ENCODE measurements at regions not wholly inside any gene's neighbourhood (a gene's known extent, or its start where the extent isn't known, plus 50 kb on each side); places are given as distances from the start of the nearest gene placed in this dataset.
"Not testable (repeated sequence)": the region's sequence is repeated elsewhere in the genome, so short reads cannot be mapped to it uniquely, and the experiment has no call there.

GRCh38 chr11:23574149-23574548 is 713.9 kb upstream of the CCDC179 start:
- no peak for DNase-seq
- H3K9me3 ChIP-seq, result no peaks in the 10 kb centered on the region; the same call in 1 of the 2 replicates
- no peaks in the 10 kb centered on the region for H3K27me3 ChIP-seq

GRCh38 chr11:23577296-23577695 is 717.0 kb upstream of the CCDC179 start:
- Histone ChIP-seq H3K27me3 (no peaks in the 10 kb centered on the region), H3K36me3 (no peaks in the 10 kb centered on the region; the same call in 1 of the 2 replicates), H3K9me3 (no peaks in the 10 kb centered on the region; the same call in 1 of the 2 replicates), H3K4me3 (no peak overlapping the region)
- no peak for DNase-seq

More at GRCh38 chr11:23574149-23574548, 713.9 kb upstream of the CCDC179 start:
- H3K4me3 ChIP-seq, result no peak overlapping the region
- no peaks in the 10 kb centered on the region; the same call in 1 of the 2 replicates for H3K36me3 ChIP-seq

DNA sequence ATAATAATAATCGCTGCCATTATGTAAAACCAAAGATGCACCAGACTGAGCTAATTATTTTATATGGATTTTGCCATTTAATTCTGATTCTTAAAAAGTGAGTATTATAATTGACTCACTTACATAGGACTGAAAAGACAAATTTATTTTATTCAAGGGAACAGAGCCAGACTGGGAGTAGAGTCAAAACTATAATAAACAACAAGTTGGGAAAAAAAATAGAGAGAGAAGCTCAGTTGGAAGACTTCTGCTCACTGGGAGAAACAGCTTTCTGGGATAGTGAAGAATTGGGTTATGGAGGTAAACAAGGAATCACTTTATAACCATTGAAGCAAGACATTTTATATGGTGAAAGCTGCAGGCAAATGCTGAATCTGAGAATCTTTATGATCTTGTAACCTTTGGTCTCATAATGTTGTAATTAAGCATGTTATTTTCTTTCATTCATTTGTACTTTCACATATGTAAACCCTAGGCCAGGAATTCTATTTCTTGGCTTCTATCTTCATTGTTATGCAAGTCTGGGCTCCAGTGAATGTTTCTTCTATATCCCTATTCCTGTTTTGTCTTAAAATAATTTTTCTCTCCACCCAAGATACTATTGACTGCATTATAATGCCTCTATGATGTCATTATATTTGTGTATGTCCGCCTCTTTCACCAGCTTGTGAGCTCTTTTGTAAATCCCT is 725.3 kb upstream of the CCDC179 start:
- DNase-seq, result no peak
- Histone ChIP-seq H3K36me3 (no peaks in the 10 kb centered on the region), H3K9me3 (no peaks in the 10 kb centered on the region), H3K4me3 (no peak overlapping the region), H3K27me3 (no peaks in the 10 kb centered on the region)

- DNase-seq, result no peak
- H3K36me3 ChIP-seq, result no peaks in the 10 kb centered on the region
- H3K4me3 ChIP-seq, result no peak overlapping the region
- no peaks in the 10 kb centered on the region for H3K27me3 ChIP-seq
- H3K9me3 ChIP-seq, result no peaks in the 10 kb centered on the region
Observed at GRCh38 chr11:23586173-23586572, 725.9 kb upstream of the CCDC179 start.

GRCh38 chr11:23590596-23591308 is 730.5 kb upstream of the CCDC179 start:
- Histone ChIP-seq H3K9me3 (no peaks in the 10 kb centered on the region), H3K27me3 (no peaks in the 10 kb centered on the region), H3K36me3 (no peaks in the 10 kb centered on the region), H3K4me3 (no peak overlapping the region)
- DNase-seq, result no peak

GRCh38 chr11:23594755-23595154 is 734.5 kb upstream of the CCDC179 start:
- Histone ChIP-seq H3K9me3 (no peaks in the 10 kb centered on the region), H3K36me3 (no peaks in the 10 kb centered on the region), H3K4me3 (no peak overlapping the region), H3K27me3 (no peaks in the 10 kb centered on the region)
- DNase-seq, result no peak

DNA sequence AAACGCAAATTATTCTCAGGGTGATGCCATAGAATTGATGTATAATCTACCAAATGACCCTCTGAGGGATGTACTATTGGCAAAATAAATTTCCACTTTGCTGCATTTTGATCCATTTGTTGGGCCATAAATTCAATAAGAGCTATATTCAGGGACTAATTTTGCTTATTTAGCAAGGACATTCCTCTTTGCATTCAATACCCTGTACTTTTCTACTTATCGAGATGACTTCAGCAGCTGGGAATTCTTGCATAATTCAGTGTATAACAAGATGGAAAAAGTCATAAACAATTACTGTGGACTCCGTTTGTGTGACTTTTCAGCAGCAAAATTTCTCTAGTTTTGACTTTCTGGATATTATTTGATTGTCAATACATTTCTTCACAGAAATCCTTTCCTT is 744.7 kb upstream of the CCDC179 start:
- Histone ChIP-seq H3K9me3 (no peaks in the 10 kb centered on the region), H3K36me3 (no peaks in the 10 kb centered on the region), H3K4me3 (no peak overlapping the region), H3K27me3 (no peaks in the 10 kb centered on the region)
- DNase-seq, result no peak

GRCh38 chr11:23606191-23606590 is 745.9 kb upstream of the CCDC179 start:
- H3K4me3 ChIP-seq, result no peak overlapping the region
- no peaks in the 10 kb centered on the region for H3K9me3 ChIP-seq
- DNase-seq, result no peak
- no peaks in the 10 kb centered on the region for H3K36me3 ChIP-seq
- H3K27me3 ChIP-seq, result no peaks in the 10 kb centered on the region

DNA sequence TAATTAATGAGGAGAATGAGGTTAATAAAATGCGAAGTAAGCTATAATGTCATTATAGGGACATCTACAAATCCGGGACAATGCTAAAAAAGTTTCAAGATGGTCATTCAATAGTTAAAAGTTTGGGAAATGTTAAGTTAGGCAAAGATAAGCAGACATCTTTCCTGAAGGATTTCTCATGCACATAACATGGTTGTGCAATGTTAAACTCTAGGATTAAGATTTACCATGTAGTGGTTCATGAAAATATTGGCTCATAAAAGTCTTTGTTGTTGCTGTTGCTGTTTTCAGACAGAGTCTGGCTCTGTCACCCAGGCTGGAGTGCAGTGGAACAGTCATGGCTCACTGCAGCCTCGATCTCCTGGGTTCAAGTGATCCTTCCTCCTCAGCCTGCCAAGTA is 751.5 kb upstream of the CCDC179 start:
- no peak overlapping the region for H3K4me3 ChIP-seq
- no peak for DNase-seq
- H3K9me3 ChIP-seq, result no peaks in the 10 kb centered on the region
- no peaks in the 10 kb centered on the region for H3K36me3 ChIP-seq
- no peaks in the 10 kb centered on the region for H3K27me3 ChIP-seq

GRCh38 chr11:23620617-23621016 is 760.3 kb upstream of the CCDC179 start:
- no peaks in the 10 kb centered on the region for H3K9me3 ChIP-seq
- H3K36me3 ChIP-seq, result no peaks in the 10 kb centered on the region
- DNase-seq, result no peak
- H3K27me3 ChIP-seq, result no peaks in the 10 kb centered on the region
- no peak overlapping the region for H3K4me3 ChIP-seq

GRCh38 chr11:23632293-23632692 is 772.0 kb upstream of the CCDC179 start:
- DNase-seq, result no peak
- no peaks in the 10 kb centered on the region for H3K36me3 ChIP-seq

DNA sequence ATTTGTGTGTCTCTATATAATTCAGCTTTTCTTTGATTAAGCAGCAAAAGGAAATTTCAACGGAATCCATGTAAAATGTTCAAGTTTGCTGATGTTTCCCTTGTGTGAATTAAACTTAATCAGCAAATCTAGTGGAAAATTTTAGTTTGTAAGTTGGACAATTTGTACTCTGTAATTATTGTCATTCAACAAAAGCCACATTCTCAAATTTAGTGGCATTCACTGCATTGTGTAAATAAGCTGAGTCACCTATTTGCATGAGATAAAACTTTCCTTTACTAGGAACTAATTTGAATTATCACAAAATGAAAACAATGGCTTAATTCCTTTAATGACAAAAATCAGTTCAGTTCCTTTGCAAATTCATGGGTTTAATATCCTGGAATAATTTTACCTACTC is 784.2 kb upstream of the CCDC179 start:
- no peaks in the 10 kb centered on the region for H3K27me3 ChIP-seq
- DNase-seq, result no peak
- no peak overlapping the region for H3K4me3 ChIP-seq

More at GRCh38 chr11:23632293-23632692, 772.0 kb upstream of the CCDC179 start:
- Histone ChIP-seq H3K9me3 (no peaks in the 10 kb centered on the region), H3K4me3 (no peak overlapping the region), H3K27me3 (no peaks in the 10 kb centered on the region)

GRCh38 chr11:23652336-23652735 is 792.1 kb upstream of the CCDC179 start:
- H3K4me3 ChIP-seq, H3K36me3 ChIP-seq, DNase-seq, H3K9me3 ChIP-seq, H3K27me3 ChIP-seq: not testable (repeated sequence)

More for the DNA sequence above, 784.2 kb upstream of the CCDC179 start:
- H3K9me3 ChIP-seq, result no peaks in the 10 kb centered on the region
- no peaks in the 10 kb centered on the region for H3K36me3 ChIP-seq

- no peaks in the 10 kb centered on the region for H3K9me3 ChIP-seq
- no peaks in the 10 kb centered on the region for H3K36me3 ChIP-seq
- DNase-seq, result no peak
- no peaks in the 10 kb centered on the region for H3K27me3 ChIP-seq
- H3K4me3 ChIP-seq, result no peak overlapping the region
Observed at GRCh38 chr11:23653071-23653675, 792.9 kb upstream of the CCDC179 start.

DNA sequence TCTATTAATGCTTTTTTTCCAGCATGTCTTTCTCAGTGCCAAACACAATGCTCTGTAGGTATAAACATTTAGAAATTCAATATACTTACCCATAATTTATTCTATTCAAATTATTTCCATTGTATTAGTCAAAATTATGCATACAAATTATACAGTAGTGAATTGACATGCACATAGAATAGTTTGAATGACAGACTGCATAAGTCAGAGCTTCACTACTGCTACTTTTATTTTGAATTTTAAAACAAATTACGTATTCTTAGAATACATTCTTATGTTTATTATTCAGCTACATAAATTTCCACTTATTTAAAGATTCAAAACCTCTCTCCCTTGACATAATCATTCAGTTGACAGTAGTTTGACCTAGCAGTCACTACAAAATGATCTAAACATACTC is 808.0 kb upstream of the CCDC179 start:
- Histone ChIP-seq H3K4me3 (no peak overlapping the region), H3K27me3 (no peaks in the 10 kb centered on the region), H3K9me3 (no peaks in the 10 kb centered on the region), H3K36me3 (no peaks in the 10 kb centered on the region)
- DNase-seq, result no peak

DNA sequence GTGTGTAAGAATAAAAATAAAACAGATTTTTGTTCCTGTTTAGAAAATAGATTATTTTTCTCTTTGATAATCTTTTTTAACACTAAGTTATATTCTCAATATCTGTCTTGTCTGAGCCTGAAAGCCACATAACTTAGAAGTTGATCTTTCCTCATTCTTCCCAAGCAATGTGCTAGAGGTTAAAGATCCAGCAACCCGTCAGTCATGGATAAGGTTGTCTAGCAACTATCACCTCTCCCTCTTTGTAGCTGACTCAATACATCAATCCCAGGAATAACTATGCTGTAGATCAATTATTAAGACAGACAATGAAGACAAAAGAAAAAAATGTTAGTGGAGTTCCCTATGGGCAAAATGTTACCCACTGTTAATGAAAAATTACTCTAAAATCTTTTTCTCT is 813.1 kb upstream of the CCDC179 start:
- no peaks in the 10 kb centered on the region for H3K9me3 ChIP-seq
- DNase-seq, result no peak

GRCh38 chr11:23674866-23675265 is 814.6 kb upstream of the CCDC179 start:
- H3K4me3 ChIP-seq, result no peak overlapping the region
- H3K36me3 ChIP-seq, result no peaks in the 10 kb centered on the region
- no peaks in the 10 kb centered on the region for H3K9me3 ChIP-seq
- no peaks in the 10 kb centered on the region for H3K27me3 ChIP-seq
- no peak for DNase-seq

More for the DNA sequence above, 813.1 kb upstream of the CCDC179 start:
- Histone ChIP-seq H3K36me3 (no peaks in the 10 kb centered on the region), H3K4me3 (no peak overlapping the region), H3K27me3 (no peaks in the 10 kb centered on the region)
